Hypothalamus (tissue), 51 donors: ENCODE measurements at regions not wholly inside any gene's neighbourhood (a gene's known extent, or its start where the extent isn't known, plus 50 kb on each side); places are given as distances from the start of the nearest gene placed in this dataset.
"Not testable (repeated sequence)": the region's sequence is repeated elsewhere in the genome, so short reads cannot be mapped to it uniquely, and the experiment has no call there.

Experiments
- DNase-seq, 51 donors: peaks; one replicate each; lab custom pipeline; 2025; lab: John Stamatoyannopoulos, UW

DNA sequence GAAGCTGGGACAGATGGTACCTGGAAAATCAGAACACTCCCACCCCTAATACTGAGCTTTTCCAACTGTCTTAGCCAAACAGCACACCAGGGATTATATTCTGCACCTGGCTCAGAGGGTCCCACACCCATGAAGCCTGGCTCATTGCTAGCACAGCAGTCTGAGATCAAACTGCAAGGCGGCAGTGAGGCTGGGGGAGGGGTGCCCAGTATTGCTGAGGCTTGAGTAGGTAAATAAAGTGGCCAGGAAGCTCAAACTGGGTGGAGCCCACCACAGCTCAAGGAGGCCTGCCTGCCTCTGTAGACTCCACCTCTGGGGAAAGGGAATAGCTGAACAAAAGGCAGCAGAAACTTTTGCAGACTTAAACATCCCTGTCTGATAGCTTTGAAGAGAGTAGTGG lies 403.3 kb downstream of the MBD2 start:
- DNase-seq: not testable (repeated sequence)

DNA sequence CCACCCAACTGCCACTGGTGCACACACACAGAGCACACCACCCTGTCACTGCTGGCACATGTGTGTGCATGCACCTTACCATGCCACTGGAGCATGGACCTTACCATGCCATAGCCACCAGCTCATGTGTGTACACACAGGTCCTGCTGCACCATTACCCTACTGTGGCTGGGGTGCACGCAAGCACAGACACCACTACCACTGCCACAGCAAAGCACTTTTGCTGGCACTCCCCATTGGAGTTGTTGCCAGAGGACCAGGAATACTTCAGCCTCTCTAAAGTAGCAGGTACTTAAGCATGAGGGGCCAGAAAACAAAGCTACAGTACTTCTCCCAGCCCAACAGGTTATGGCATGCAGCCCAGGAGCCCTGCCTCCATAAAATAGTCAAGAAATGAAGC lies 404.8 kb downstream of the MBD2 start:
- no peak for DNase-seq

DNA sequence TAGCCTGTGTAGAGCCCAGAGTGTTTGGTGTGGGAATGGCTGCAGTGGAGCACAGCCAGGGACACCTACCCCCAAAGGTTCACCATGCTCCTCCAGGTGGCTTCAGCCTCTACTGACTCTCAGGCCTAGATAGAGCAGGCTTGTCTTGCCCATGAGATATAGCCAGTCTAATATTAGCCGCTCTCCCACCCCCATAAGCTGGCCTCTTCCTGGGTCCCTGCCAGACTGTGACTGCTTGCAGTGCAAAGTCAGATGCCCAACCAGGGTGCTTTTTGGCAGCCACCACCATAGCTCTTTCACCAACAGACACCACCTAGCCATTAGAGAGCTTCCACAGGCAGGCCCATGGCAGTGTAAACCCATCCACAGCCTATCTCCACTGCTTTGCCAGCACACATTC lies 405.3 kb downstream of the MBD2 start:
- DNase-seq: no peak

DNA sequence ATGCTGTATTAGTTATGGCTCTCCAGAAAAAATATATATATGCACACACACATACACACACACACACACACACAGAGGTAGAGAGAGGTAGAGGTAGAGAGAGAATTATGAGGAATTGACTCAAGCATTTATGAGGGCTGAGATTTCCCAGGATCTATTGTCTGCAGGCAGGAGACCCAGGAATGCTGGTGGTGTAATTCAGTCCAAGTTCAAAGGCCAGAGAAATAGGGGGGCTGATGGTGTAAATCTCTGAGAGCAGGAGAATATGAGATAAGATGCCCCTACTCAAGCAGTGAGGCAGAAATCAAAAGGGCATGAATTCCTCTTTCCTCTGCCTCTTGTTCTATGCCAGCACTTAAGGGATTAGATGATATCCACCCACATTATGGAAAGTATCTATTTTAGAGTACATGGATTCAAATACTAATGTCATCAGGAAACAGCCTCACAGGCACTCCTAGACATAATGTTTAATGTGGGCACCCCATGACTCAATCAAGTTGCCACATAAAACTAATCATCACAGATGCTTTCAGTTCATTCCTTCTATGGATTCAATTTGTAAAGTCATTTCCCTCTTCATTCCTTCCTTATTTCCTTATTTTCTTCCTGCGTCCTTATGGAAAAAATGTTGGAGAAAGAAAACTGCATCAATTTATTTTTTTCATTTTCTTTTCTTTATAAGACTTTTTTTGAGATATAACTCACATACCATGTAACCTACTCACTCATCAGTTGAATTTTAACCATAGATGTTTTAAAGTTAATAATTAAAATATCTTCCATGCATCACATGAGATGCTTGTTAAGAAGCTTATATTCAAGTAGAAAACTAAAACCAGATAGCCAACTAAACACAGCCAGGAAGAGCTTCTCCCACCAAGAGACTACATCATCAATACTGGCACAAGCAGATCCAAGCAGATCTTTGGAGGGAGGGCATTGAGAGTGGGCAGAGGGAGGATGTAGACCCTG lies 406.2 kb downstream of the MBD2 start:
- DNase-seq: no peak

DNA sequence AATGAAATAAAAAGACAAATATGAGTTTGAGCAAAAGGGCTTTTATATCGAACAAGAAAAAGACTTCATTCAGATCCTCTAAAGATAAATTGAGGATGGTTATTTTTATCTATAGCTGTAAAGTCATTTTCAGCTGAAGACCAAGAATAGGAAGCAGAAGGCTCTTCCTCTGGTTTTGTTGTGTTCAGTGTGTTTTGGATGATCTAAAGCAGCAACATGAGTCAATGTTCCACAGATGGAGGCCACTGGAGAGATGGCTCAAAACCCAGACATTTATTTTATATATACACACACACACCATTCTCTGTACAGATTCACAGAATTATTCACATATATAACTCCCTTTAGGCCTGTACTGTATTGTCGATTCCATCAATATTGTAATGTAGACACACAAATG lies 424.3 kb downstream of the MBD2 start:
- no peak for DNase-seq

DNA sequence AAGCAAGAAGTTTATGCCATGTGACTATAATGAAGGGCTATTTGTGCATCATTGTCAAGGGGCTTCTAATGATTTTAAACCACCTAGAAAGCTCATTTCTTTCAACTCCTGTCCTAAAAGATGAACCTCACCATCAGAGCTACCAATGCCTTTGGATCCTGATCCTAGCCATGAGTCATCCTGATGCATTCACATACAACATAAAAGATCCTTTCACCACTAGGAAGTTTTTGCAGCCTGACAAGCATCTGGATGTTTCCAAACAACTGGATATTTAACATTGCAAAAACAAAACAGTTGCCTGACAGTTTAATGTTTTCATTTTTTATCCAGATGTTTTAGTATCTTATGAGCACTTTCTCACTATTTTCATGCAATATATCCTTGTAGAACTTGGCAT lies 425.3 kb downstream of the MBD2 start:
- no peak for DNase-seq

DNA sequence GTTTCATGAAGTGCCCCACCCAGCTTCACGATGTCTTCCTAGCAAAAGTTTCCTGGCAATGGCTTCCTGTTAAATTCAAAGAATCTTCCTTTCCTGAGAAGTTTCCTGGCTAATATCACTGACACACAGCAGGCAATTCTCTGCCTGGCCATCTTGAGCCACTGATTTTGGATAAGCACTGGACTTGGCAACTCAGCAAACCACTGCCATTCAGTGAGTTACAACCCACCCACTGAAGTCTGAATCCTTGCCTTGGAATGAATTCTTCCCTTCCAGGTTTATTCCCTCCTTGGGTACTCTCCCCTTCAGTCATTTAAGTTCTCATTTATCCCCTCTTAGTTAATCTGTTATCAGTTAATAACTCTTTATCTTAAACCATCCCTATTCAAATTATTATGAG lies 426.0 kb downstream of the MBD2 start:
- no peak for DNase-seq

DNA sequence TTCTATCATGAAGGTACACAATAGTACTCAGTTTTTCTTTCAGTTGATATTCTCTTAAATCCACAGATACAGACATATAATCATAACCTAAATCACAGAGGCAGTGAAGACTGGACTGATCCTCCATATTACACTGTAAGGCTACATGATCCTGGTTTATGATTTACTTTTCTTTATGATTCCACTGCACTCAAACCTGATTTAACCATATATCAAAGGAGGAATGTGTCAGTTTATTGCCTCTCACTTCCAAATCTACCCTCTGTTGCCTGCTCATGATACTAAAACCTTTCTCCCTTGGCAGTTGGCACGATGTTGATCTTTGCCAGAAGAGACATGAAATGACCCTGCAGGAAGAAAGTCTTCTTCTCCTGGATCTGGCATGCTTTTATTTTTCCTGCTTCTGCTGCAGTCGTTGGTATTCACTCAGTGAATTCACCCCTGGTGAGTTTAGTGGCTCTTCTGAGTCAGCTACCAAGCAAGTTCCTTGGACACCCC lies 426.4 kb downstream of the MBD2 start:
- no peak for DNase-seq

DNA sequence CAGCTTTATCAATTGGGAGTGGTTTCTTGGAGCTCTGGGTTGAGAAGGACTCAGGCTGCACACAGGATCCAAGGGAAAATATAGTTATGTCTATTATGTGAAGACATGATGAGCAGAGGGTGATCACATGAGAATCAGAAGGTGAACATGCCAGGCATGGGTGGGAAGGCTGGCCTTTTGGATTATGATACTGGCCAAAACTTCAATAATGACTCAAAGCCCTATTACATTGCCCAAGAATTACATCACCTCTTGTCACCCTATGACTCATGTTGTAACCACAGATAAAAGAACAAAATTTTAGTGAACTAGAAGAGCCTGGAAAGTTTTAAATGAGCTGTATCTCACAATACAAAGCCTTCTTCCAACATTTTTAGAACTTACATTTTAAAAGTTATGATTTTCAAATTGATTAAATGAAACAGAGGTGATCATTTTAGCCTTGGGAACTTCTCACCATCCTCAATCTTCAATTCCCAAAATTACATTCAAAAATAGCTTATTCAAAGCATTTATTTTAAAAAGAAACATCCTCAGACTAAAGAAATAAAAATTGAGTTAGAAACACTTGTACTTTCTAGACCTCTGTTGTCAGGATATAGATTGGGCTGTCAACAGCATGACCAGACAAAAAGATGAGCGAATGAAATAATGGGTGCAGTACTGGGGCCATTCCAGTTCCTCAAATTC lies 428.3 kb downstream of the MBD2 start:
- no peak for DNase-seq

DNA sequence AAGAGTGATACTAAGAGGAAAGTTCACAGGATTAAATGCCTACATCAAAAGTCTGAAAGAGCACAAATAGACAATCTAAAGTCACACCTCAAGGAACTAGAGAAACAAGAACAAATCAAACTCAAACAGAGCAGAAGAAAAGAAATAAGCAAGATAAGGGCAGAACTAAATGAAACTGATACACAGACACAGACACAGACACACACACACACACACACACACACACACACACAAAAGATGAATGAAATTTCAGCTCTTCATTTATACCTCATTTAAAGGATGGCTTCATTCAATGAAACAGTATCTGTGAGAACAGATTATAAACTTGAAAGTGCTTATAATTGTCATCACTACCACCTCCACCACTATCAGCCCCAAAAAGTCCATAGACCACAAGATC lies 428.9 kb downstream of the MBD2 start:
- DNase-seq: no peak

DNA sequence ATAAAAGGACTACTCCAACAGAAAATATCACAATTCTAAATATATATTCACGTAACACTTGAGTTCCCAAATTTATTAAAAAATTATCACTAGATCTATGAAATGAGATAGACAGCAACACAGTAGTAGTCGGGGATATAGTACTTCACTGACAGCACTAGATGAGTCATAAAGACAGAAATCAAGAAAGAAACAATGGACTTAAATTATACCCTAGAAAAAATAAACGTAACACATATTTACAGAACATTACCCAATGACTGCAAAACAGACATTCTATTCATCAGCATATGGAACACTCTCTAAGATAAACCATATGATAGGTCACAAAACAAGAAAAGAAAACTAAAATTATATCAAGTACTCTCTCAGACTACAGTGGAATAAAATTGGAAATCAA lies 429.4 kb downstream of the MBD2 start:
- no peak for DNase-seq

DNA sequence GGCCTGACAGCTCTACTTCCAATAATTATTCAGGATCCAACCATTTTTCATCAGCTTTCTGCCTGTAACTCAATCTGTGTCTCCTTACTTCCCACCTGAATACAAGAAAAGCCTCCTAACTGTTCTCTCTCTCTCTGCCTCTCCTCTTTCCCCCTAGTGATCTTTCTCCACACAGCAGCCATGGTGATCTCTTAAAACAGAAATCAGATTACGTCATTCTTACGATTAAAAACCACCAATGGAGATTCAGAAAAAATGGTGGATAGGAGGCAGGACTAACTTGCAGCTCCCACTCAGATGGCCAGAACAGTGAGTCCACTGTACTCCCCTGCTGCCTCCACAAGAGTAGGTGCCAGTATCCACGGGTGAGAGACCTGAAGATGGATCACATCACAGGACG lies 431.7 kb downstream of the MBD2 start:
- DNase-seq: no peak

DNA sequence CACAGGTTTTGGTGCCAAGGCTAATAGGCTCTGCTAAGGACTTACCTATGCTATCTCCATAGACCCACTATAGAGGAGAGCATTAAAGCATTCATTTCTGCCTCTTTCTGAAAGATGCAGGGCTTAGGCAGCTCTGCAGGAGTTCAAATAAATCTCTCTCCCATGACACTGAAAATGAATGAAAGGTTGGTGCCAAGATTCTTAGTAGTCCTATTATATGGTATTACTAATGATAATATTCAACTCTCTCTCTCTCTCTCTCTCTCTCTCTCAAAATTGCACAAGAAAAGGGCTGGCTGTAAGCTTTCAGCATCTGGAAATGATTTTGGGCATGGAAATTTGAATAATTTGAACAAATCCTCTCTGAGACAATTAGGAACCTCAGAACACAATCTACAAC lies 433.7 kb downstream of the MBD2 start:
- no peak for DNase-seq

DNA sequence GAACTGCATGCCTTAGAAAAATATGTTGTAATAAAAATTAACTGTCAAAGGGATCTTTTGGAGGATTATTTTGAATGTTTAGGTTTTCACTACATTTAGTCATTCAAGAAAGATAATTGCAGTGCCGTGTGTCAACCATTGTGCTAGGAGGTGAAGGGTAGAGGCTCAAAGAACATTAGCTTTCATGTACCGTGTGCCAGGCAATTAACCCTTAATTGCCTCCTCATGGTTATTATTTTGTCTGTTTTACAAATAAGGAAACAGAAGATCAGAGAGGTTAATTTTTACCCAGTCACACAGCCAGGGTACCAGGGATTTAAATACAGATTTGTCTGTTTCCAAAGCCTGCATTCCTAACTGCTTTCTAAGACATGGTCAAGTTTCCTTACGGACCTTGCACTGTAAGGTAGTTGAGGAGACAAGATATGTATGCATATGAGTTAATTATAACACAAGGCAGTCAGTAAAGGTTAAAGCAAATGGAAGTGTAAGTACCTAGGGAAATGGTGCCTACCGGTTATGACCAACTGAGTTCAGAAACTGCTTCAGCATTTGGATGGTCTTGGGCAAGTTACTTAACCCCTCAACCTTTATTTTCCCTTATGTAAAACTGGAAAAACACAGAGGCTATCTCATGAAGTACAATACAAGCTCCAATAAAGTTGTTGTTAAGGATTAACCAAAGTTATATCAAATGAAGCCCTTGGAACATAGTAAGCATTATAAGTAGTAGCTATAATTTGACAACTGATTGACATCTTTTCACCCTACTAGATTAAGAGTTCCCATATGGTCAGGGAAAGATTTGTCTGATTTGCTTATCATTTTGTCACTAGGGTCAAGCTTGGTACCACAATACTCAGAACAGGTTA lies 434.9 kb downstream of the MBD2 start:
- DNase-seq: no peak

DNA sequence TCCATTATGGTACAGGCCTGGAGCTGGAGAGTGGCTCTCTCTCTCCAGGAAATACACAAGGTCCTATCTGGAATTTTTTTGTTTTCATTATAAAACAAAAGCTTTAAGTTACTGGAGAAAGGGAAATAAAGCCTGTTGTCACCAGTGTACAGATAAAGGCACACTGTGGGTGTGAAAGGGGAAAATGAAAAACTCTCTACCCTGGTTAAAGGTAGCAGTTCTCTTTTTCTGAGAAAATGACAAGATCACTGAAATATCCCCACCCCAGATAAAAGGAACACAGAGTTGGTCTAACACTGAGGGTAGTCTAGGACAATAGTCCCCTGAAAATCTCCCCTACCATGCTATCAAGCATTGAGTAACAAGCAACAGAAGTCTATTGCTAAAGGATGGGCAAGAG lies 438.7 kb downstream of the MBD2 start:
- no peak for DNase-seq

DNA sequence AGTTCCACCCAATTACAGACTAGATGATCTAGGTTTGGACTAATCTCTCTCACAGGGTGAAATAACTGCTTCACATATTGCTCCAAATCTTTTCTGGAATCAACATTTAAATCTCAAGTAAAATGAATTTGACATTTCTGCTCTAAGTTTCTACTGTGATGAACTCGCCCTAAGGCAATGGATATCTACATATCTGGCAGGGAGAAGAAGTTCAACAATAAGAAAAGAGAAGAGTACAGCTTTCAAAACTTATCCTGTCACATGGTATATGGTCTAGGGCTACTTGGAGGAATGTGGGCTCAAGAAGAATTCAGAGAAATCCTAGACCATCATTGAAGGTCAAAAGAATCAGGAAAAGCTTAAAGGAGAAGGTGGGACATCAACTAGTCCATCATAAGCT lies 440.2 kb downstream of the MBD2 start:
- DNase-seq: no peak

DNA sequence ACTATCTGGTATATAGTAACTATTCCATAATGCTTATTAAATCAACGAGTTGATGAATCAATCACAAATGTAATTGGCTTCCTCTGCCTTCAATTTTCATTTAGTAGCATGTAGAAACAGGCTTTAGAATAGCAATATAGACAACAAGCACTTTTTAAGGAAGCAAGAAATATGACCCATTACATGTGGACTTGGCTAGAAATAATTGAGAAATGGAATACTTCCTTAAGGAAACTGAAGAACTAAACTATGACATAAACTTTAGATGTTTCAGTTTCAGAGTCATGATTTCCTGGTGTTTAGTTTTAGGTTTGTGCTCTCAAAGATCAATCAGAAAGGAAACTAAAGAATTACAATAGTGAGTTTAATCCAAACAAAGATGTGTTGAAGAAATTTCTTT lies 443.8 kb downstream of the MBD2 start:
- no peak for DNase-seq

DNA sequence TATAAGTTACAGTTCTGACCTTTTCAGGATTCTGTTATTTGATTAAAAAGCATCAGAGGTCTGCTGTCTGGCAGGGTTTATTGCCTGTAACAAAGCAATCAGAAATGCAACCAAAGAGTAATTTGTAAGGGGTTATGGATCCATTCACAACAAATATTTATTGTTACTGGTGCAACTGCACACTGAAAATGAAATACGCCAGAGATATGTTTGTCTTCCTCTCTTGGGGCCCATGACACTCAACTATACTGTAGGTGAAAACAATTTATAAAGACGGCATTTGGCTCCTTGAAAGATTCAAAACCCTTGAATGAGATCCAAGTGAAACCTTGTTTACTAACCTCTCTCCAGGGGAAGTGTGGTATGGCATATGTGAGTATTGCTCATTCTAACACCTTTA lies 452.2 kb downstream of the MBD2 start:
- no peak for DNase-seq

DNA sequence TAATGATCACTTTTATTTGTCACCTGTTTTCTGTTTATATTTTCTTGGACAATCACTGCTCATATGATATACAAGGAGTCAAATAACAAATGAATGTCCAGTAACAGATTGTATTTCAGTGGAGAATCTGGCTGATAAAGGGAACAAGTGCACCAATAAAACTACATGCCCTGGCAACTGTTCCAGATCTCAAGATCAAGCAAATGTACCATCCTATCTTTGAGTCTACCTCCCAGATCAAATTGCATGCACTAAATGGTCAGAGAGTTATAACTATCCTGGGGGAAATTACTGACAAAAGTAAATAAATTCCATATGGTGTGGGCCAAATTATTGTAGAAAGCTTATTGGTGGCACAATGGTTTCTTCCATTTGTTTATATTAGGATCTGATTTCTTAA lies 452.8 kb downstream of the MBD2 start:
- no peak for DNase-seq

DNA sequence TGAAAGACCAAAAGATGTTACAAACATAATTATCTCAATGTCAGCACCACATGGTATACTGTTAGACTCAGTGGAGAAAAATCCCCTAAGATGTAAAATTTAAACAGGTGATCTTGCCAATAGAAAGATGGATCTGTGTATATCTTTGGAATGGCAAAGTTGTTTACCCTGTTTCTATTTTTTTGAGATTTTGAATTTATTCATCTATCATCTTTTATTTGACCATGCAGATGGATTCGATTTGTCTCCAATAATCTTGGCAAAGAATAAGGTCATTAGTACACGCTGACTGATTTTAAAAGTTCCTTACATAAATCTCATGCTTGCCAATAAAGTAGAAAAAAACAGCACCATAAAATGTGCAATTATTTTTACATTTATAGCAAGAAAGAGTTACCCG lies 459.3 kb downstream of the MBD2 start:
- no peak for DNase-seq

DNA sequence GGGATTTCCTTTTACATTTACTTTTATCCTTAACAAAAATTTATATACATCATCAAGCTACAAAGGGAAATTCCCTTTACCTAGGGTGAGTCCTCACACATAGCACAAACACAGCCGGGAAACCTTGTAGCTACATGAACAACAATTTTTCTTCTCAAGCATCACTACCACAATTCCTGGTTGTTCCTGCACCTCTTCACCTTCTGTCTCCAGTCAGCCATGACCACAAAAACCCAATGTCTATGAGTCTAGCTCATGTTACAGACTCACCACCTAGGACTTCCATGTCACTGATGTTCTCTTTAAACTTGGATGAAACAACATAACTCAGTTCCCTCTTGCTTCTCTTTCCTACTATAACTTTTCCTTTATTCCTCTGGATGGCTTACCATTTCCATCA lies 460.4 kb downstream of the MBD2 start:
- no peak for DNase-seq
